Fibroblast of the aortic adventitia (primary cell): ENCODE measurements at regions not wholly inside any gene's neighbourhood (a gene's known extent, or its start where the extent isn't known, plus 50 kb on each side); places are given as distances from the start of the nearest gene placed in this dataset.

Experiments
- DNase-seq: peaks from one replicate; pipeline ENCODE4 v3.0.0-alpha.2; 2010; ENCODE audit warnings: low read depth
- H3K4me3 ChIP-seq: 2 replicates; pipeline ENCODE4 v1.5.1; 2011; ENCODE audit warnings: low read depth, mild to moderate bottlenecking, control low read depth, low read length, moderate library complexity
- CTCF ChIP-seq: IDR thresholded peaks from 2 replicates; pipeline ENCODE4 v1.5.1; 2011; ENCODE audit warnings: mild to moderate bottlenecking, low read length, control low read depth, inconsistent platforms; ENCODE audit not compliant: insufficient read depth

- DNase-seq: no peak
- no peak for TF ChIP-seq CTCF
Measured at GRCh38 chr3:118204052-118204656, 830.5 kb downstream of the IGSF11 start.

GRCh38 chr3:118207271-118207670 lies 827.4 kb downstream of the IGSF11 start:
- no peak for TF ChIP-seq CTCF
- no peak for DNase-seq
- H3K4me3 ChIP-seq: no peak overlapping the region

More at GRCh38 chr3:118204052-118204656, 830.5 kb downstream of the IGSF11 start:
- H3K4me3 ChIP-seq: no peak overlapping the region

- no peak for DNase-seq
- no peak for TF ChIP-seq CTCF
Measured at GRCh38 chr3:118208642-118209041, 826.0 kb downstream of the IGSF11 start.

DNA sequence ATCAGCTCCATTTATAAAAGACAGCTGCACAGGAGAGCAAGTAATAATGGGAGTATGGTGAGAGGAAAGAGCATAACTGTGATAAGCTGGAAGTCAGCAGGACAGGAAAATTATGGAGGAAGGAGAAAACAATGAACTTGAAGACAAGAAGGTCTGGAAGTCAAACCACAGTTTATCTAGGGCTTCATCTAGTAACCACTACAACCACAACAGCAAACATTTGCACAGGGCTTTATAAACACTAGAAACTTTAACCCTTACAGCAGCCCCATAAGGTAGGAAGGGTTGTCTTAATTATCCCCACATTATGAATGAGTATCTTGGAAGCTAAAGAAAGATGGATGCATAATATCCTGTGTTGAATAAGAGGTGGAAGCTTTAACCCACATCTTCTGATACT lies 820.8 kb downstream of the IGSF11 start:
- no peak overlapping the region for H3K4me3 ChIP-seq
- TF ChIP-seq CTCF: no peak
- DNase-seq: no peak

More at GRCh38 chr3:118208642-118209041, 826.0 kb downstream of the IGSF11 start:
- no peak overlapping the region for H3K4me3 ChIP-seq

DNA sequence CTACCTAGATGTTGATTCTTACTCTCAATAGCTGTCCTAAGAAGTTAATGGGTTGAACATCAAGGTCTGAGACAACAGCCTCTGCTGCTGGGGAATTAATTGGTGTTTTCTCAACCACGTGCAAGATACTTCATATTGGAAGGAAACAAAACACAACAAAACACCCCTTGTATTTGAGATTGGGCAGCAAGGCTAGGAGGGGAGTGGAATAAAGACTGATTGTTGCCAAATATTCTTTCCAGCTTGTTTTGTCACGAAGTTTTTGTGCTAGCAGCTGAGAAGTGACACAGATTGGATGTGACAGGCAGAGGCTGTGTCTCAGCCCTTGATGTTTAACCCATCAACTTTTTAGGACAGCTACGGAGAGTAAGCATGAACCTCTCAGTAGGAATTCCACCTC lies 808.4 kb downstream of the IGSF11 start:
- DNase-seq: no peak
- no peak overlapping the region for H3K4me3 ChIP-seq
- no peak for TF ChIP-seq CTCF

- H3K4me3 ChIP-seq: no peak overlapping the region
- no peak for TF ChIP-seq CTCF
Measured at GRCh38 chr3:118227191-118227590, 807.5 kb downstream of the IGSF11 start.

DNA sequence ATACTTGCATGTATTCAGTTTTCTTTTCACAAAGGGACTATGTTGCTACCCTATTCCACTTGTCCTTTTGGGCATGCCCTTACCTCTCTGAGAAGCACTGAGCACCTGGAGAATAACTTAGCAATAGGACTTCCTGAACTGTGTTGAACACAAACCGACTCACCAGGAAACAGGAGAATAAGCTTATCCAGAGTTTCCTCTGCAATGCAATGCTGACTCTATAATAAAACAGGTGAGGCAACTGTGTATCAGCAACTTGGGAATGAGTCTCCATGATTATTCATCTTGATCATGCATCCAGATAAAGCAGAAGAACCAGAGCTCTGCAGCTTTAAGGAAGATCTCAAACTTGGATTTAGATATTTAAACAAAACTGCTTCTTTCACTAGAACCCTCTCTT lies 806.5 kb downstream of the IGSF11 start:
- H3K4me3 ChIP-seq: no peak overlapping the region
- DNase-seq: no peak
- TF ChIP-seq CTCF: no peak

More at GRCh38 chr3:118227191-118227590, 807.5 kb downstream of the IGSF11 start:
- DNase-seq: no peak
